Body of pancreas (tissue), 4 donors: ENCODE measurements at regions not wholly inside any gene's neighbourhood (a gene's known extent, or its start where the extent isn't known, plus 50 kb on each side); places are given as distances from the start of the nearest gene placed in this dataset.
"Not testable (repeated sequence)": the region's sequence is repeated elsewhere in the genome, so short reads cannot be mapped to it uniquely, and the experiment has no call there.

ENCODE experiments used
- ATAC-seq: fragments of 150-250 bp; one replicate; pipeline ENCODE4 v1.9.1; 2016
- DNase-seq, 4 donors: peaks; one replicate each; pipeline ENCODE4 v3.0.0-alpha.2; 2019
- H3K27ac ChIP-seq, 4 donors: fragments of 200-600 bp; sonication (generic); 1 replicate in 3 of 4; 2 replicates in 1 of 4; pipeline versions ENCODE4 v1.5.1 to v1.6.1; 2016 to 2019; ENCODE audit warnings: mild to moderate bottlenecking in 1 of 4, mixed read lengths in 1 of 4, moderate library complexity in 1 of 4
- H3K27me3 ChIP-seq, 2 donors: fragments of 200-600 bp; sonication (generic); one replicate each; pipeline ENCODE4 v1.6.0; 2016; ENCODE audit warnings: mild to moderate bottlenecking in 1 of 2
- H3K36me3 ChIP-seq, 2 donors: fragments of 200-600 bp; sonication (generic); replicated peaks in 1 of 2; 2 replicates each; pipeline ENCODE4 v1.5.1; 2016; ENCODE audit warnings: low read depth in 2 of 2; ENCODE audit not compliant: insufficient read depth in 1 of 2
- H3K4me1 ChIP-seq: fragments of 200-600 bp; sonication (generic); one replicate; pipeline ENCODE4 v1.6.0; 2016
- H3K4me3 ChIP-seq, 2 donors: fragments of 200-600 bp; sonication (generic); 1 replicate in 1 of 2; 2 replicates in 1 of 2; pipeline ENCODE4 v1.5.1; 2016 to 2019
- H3K9me3 ChIP-seq, 3 donors: fragments of 200-600 bp; sonication (generic); 1 replicate in 2 of 3; 2 replicates in 1 of 3; pipeline ENCODE4 v1.5.1; 2016
- POLR2A ChIP-seq, 3 donors: fragments of 450-650 bp; IDR thresholded peaks; one replicate each; pipeline ENCODE4 v1.6.1; 2016; ENCODE audit warnings: antibody characterized with exemption in 3 of 3, mild to moderate bottlenecking in 2 of 3
- WGBS, 2 donors: methylation state at CpG; one replicate each; pipeline ENCODE4 v1.1.5; 2017; 5-methylcytosine and 5-hydroxymethylcytosine counted together
- intact Hi-C: fragments of 100-400 bp; cut with DNase I; formaldehyde crosslinking; loops from one replicate; pipeline ENCODE4 v1.15.1; 2023
- TF ChIP-seq, protein P1 (sequence below), 7 experiments: fragments of 450-650 bp in 4 of 7; fragments of 200-600 bp in 3 of 7; sonication (generic) in 3 of 7; IDR thresholded peaks; one replicate each; pipeline ENCODE4 v1.5.1; 2016 to 2019; ENCODE audit warnings: antibody characterized with exemption in 7 of 7

DNA sequence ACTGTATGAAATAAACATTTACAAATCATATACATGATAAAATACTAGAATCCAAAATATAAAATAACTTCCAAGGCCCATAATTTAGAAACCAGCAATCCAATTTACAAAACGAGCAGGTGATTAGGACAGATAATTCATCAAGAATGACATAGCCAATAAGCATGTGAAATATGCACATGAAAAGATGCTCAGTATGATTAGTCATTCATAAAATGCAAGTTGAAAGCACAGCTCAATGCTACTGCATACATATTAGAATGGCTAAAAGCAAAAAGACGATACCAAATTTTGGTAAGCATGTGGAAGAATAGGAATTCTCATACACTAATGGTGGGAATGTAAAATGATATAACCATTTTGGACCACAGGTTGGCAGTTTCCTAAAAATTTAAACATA lies 837.2 kb upstream of the MIR17HG start:
- 78 to 81% methylated on average over 2 of the region's 2 CpGs for WGBS, 2 donors
- intact Hi-C loops, result no loop called here

DNA sequence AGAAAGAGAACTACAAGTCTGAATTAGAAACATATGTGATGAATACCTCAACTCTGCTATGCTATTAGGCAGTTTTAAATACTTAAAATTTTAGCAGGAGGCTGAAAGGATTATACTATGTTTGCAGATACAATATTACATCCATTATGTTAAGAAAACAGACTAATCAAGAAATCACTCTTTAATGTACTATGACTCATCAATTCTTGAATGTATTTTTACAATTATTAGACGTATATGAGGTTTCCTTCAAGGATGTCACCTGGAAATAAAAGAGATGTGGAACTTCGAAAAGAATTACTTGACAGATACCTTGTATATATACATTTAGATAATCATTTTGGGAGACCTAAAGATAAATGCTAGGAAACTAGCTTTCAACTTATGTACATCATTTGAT lies 835.6 kb upstream of the MIR17HG start:
- DNase-seq (no peak), ATAC-seq (no peak)
- intact Hi-C loops, result no loop called here
- Histone ChIP-seq H3K4me1 (no peaks in the 10 kb centered on the region), H3K27me3 (no peaks in the 10 kb centered on the region), H3K4me3 (no peak overlapping the region), H3K36me3 (no peaks in the 10 kb centered on the region), H3K27ac (no peak overlapping the region), H3K9me3 (no peaks in the 10 kb centered on the region)
- WGBS, 2 donors, result 52 to 71% methylated on average over 2 of the region's 2 CpGs
- TF ChIP-seq POLR2A (IDR thresholded peaks at IDR 0.05), result no peak
- TF ChIP-seq, protein P1, sequence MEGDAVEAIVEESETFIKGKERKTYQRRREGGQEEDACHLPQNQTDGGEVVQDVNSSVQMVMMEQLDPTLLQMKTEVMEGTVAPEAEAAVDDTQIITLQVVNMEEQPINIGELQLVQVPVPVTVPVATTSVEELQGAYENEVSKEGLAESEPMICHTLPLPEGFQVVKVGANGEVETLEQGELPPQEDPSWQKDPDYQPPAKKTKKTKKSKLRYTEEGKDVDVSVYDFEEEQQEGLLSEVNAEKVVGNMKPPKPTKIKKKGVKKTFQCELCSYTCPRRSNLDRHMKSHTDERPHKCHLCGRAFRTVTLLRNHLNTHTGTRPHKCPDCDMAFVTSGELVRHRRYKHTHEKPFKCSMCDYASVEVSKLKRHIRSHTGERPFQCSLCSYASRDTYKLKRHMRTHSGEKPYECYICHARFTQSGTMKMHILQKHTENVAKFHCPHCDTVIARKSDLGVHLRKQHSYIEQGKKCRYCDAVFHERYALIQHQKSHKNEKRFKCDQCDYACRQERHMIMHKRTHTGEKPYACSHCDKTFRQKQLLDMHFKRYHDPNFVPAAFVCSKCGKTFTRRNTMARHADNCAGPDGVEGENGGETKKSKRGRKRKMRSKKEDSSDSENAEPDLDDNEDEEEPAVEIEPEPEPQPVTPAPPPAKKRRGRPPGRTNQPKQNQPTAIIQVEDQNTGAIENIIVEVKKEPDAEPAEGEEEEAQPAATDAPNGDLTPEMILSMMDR (IDR thresholded peaks at IDR 0.05), result no peak

More for the DNA sequence above, 837.2 kb upstream of the MIR17HG start:
- ATAC-seq (no peak), DNase-seq (no peak)
- TF ChIP-seq POLR2A (IDR thresholded peaks at IDR 0.05), result no peak
- TF ChIP-seq, protein P1 (IDR thresholded peaks at IDR 0.05), result no peak
- Histone ChIP-seq H3K4me3 (no peak overlapping the region), H3K4me1 (no peaks in the 10 kb centered on the region), H3K27ac (no peak overlapping the region), H3K9me3 (no peaks in the 10 kb centered on the region), H3K27me3 (no peaks in the 10 kb centered on the region), H3K36me3 (no peaks in the 10 kb centered on the region)

DNA sequence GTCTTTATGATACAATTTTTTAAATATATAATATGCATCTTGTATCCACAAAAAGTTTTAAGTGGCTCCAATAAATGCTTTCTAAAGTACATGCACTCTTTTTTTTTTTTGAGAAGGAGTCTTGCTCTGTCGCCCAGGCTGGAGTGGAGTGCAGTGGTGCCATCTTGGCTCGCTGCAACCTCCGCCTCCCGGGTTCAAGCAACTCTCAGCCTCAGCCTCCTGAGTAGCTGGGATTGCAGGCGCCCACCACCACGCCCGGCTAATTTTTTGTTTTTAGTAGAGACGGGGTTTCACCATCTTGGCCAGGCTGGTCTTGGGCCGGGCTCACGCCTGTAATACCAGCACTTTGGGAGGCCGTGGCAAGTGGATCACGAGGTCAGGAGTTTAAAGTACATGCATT lies 832.8 kb upstream of the MIR17HG start:
- H3K4me1 ChIP-seq, H3K36me3 ChIP-seq, H3K9me3 ChIP-seq, intact Hi-C loops, DNase-seq, H3K27me3 ChIP-seq, H3K27ac ChIP-seq, ATAC-seq, H3K4me3 ChIP-seq: not testable (repeated sequence)
- WGBS, 2 donors, result 93% methylated on average over 12 of the region's 12 CpGs

DNA sequence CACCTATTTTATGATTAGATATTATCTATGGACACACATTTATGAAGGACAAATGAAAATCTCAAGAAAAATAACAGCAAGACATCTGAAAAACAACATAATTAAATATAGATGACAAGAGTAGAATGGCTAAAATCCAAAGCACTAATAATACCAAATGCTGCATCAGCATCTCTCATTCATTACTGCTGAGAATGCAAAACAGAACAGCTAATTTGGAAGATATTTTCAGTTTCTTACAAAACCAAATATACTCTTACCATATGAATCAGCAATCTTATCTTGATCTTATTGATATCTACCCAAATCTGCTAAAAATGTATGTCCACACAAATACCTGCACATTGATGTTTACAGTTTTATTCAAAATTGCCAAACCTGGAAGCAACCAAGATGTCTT lies 829.1 kb upstream of the MIR17HG start:
- intact Hi-C loops, result no loop called here
- no peaks in the 10 kb centered on the region for H3K4me1 ChIP-seq
- DNase-seq (no peak), ATAC-seq (no peak)
- H3K9me3 ChIP-seq, result no peaks in the 10 kb centered on the region
- H3K4me3 ChIP-seq, result no peak overlapping the region
- TF ChIP-seq, protein P1 (IDR thresholded peaks at IDR 0.05), result no peak
- no peak for TF ChIP-seq POLR2A (IDR thresholded peaks at IDR 0.05)
- no peak overlapping the region for H3K27ac ChIP-seq
- no peaks in the 10 kb centered on the region for H3K27me3 ChIP-seq
- H3K36me3 ChIP-seq, result no peaks in the 10 kb centered on the region

GRCh38 chr13:90519157-90519556 lies 828.3 kb upstream of the MIR17HG start:
- no peaks in the 10 kb centered on the region for H3K9me3 ChIP-seq
- H3K4me3 ChIP-seq, result no peak overlapping the region
- H3K27me3 ChIP-seq, result no peaks in the 10 kb centered on the region
- TF ChIP-seq POLR2A (IDR thresholded peaks at IDR 0.05), result no peak
- TF ChIP-seq, protein P1 (IDR thresholded peaks at IDR 0.05), result no peak
- 0 to 58% methylated on average over 1 to 3 of the region's 3 CpGs for WGBS, 2 donors
- DNase-seq (no peak), ATAC-seq (no peak)
- intact Hi-C loops, result no loop called here
- no peaks in the 10 kb centered on the region for H3K4me1 ChIP-seq
- H3K36me3 ChIP-seq, result no peaks in the 10 kb centered on the region
- H3K27ac ChIP-seq, result no peak overlapping the region
